CD8-positive, alpha-beta memory T cell (primary cell): ENCODE measurements at regions not wholly inside any gene's neighbourhood (a gene's known extent, or its start where the extent isn't known, plus 50 kb on each side); places are given as distances from the start of the nearest gene placed in this dataset.

ENCODE experiments used
- CTCF ChIA-PET: fragments of 350-600 bp; sonication (Branson Sonifier 250); formaldehyde crosslinking; loops from one replicate; lab custom pipeline; 2021; ENCODE audit warnings: antibody characterized with exemption; lab: Charles Lee
- POLR2A ChIA-PET: fragments of 350-600 bp; sonication (Branson Sonifier 250); formaldehyde crosslinking; loops from one replicate; lab custom pipeline; 2021; ENCODE audit warnings: antibody characterized with exemption; lab: Charles Lee
- DNase-seq, 5 donors: peaks; one replicate each; pipeline versions ENCODE4 v3.0.0 to v3.0.0-alpha.2; 2020 to 2022; ENCODE audit warnings: mixed read lengths in 1 of 5
- H3K27ac ChIP-seq: one replicate; pipeline ENCODE4 v1.7.0; 2013; ENCODE audit warnings: low read depth, mild to moderate bottlenecking, low read length, moderate library complexity
- H3K27me3 ChIP-seq: 2 replicates; pipeline ENCODE4 v1.7.0; 2013; ENCODE audit warnings: low read length, mild to moderate bottlenecking; ENCODE audit not compliant: insufficient read depth, poor library complexity, severe bottlenecking
- H3K36me3 ChIP-seq: 2 replicates; pipeline ENCODE4 v1.7.0; 2013; ENCODE audit warnings: mild to moderate bottlenecking, low read length, moderate library complexity; ENCODE audit not compliant: insufficient read depth
- H3K4me1 ChIP-seq: 2 replicates; pipeline ENCODE4 v1.7.0; 2013; ENCODE audit warnings: mild to moderate bottlenecking, low read length, moderate library complexity; ENCODE audit not compliant: insufficient read depth
- H3K4me3 ChIP-seq: 2 replicates; pipeline ENCODE4 v1.7.0; 2013; ENCODE audit warnings: mild to moderate bottlenecking, low read length
- H3K9me3 ChIP-seq: 2 replicates; pipeline ENCODE4 v1.7.0; 2013; ENCODE audit warnings: mild to moderate bottlenecking, low read length
- H3K27ac Mint-ChIP-seq, 8 donors: one replicate each; pipeline ENCODE4 v1.8.0; 2020 to 2021; ENCODE audit warnings: mixed read lengths in 8 of 8, mild to moderate bottlenecking in 6 of 8, inconsistent platforms in 3 of 8, moderate library complexity in 3 of 8
- H3K27me3 Mint-ChIP-seq, 2 donors: one replicate each; pipeline ENCODE4 v1.8.0; 2020 to 2021; ENCODE audit warnings: mixed read lengths in 2 of 2, mild to moderate bottlenecking in 1 of 2, moderate library complexity in 1 of 2
- H3K36me3 Mint-ChIP-seq, 3 donors: one replicate each; pipeline ENCODE4 v1.8.0; 2020 to 2021; ENCODE audit warnings: mixed read lengths in 3 of 3, inconsistent platforms in 1 of 3, mild to moderate bottlenecking in 1 of 3
- H3K4me1 Mint-ChIP-seq, 3 donors: one replicate each; pipeline ENCODE4 v1.8.0; 2020 to 2021; ENCODE audit warnings: mixed read lengths in 3 of 3, inconsistent platforms in 1 of 3, mild to moderate bottlenecking in 1 of 3
- H3K4me3 Mint-ChIP-seq, 7 donors: one replicate each; pipeline ENCODE4 v1.8.0; 2020 to 2021; ENCODE audit warnings: mixed read lengths in 7 of 7, mild to moderate bottlenecking in 6 of 7, moderate library complexity in 4 of 7, inconsistent platforms in 2 of 7
- H3K9me3 Mint-ChIP-seq, 5 donors: one replicate each; pipeline ENCODE4 v1.8.0; 2020 to 2022; ENCODE audit warnings: mixed read lengths in 5 of 5, mild to moderate bottlenecking in 3 of 5, moderate library complexity in 2 of 5, inconsistent platforms in 1 of 5

GRCh38 chr6:40799296-40800140, 212.4 kb upstream of the LRFN2 start:
- no peak overlapping the region for H3K4me3 Mint-ChIP-seq
- H3K9me3 Mint-ChIP-seq = no peaks in the 10 kb centered on the region
- no peaks in the 10 kb centered on the region for H3K36me3 Mint-ChIP-seq
- H3K27me3 ChIP-seq = no peaks in the 10 kb centered on the region
- peak overlapping the region in 1 of 8 donors; percentile 38 for H3K27ac Mint-ChIP-seq
- no peak overlapping the region for H3K27ac ChIP-seq
- ChIA-PET CTCF (no interaction called here), POLR2A (interaction anchor here (0.7 kb wide), 1 partner anchor 76 kb away, joined by 3 read pairs; no protein-coding TSS in a partner anchor)
- peaks cover 5 to 19% of the 10 kb centered on the region in 2 donors for H3K27me3 Mint-ChIP-seq
- H3K9me3 ChIP-seq = no peaks in the 10 kb centered on the region
- no peak for DNase-seq
- no peaks in the 10 kb centered on the region for H3K4me1 ChIP-seq
- peaks cover 0 to 2% (median 0%) of the 10 kb centered on the region in 3 donors for H3K4me1 Mint-ChIP-seq
- no peak overlapping the region for H3K4me3 ChIP-seq
- no peaks in the 10 kb centered on the region for H3K36me3 ChIP-seq

DNA sequence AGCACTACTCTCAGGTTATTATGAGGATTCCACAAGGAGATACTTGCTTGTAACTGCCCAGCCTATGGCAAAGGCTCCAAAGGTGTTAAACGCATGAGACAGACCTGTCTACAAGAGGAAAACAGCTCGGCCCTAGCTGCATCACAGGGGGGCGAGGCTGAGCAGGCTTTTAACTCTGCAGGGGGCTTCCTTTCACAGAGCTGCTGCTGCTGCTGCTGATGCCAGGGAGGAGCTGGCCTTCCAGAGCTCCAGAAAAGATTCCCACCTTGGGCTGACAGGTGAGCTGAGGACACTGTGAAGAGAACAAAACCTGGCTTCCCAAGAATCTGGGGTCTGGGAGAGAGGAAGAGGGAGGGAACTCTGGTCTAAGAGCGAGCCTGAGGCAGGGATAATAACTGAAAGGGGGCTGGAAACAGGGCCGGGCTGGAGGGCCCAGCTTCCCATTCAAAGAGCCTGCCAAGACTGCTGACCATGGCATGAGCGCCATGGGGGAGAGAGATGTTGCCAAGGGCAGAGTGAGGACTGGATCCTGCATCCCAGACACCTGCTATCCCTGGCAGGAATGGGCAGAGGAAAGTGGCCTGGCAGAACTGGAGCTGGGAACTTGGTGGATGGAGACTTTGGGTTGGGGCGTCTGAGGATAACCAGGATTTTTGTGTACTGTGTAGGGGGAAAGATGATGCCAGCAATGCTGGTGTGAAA, 211.1 kb upstream of the LRFN2 start:
- ChIA-PET POLR2A (no interaction called here), CTCF (no interaction called here)
- H3K4me1 Mint-ChIP-seq = peaks cover 0 to 2% (median 0%) of the 10 kb centered on the region in 3 donors
- Histone ChIP-seq H3K4me3 (no peak overlapping the region), H3K9me3 (no peaks in the 10 kb centered on the region), H3K36me3 (no peaks in the 10 kb centered on the region), H3K27me3 (no peaks in the 10 kb centered on the region), H3K4me1 (no peaks in the 10 kb centered on the region), H3K27ac (no peak overlapping the region)
- no peak for DNase-seq
- no peak overlapping the region for H3K4me3 Mint-ChIP-seq
- no peak overlapping the region for H3K27ac Mint-ChIP-seq
- peaks cover 7 to 19% of the 10 kb centered on the region in 2 donors for H3K27me3 Mint-ChIP-seq
- H3K9me3 Mint-ChIP-seq = no peaks in the 10 kb centered on the region
- no peaks in the 10 kb centered on the region for H3K36me3 Mint-ChIP-seq

DNA sequence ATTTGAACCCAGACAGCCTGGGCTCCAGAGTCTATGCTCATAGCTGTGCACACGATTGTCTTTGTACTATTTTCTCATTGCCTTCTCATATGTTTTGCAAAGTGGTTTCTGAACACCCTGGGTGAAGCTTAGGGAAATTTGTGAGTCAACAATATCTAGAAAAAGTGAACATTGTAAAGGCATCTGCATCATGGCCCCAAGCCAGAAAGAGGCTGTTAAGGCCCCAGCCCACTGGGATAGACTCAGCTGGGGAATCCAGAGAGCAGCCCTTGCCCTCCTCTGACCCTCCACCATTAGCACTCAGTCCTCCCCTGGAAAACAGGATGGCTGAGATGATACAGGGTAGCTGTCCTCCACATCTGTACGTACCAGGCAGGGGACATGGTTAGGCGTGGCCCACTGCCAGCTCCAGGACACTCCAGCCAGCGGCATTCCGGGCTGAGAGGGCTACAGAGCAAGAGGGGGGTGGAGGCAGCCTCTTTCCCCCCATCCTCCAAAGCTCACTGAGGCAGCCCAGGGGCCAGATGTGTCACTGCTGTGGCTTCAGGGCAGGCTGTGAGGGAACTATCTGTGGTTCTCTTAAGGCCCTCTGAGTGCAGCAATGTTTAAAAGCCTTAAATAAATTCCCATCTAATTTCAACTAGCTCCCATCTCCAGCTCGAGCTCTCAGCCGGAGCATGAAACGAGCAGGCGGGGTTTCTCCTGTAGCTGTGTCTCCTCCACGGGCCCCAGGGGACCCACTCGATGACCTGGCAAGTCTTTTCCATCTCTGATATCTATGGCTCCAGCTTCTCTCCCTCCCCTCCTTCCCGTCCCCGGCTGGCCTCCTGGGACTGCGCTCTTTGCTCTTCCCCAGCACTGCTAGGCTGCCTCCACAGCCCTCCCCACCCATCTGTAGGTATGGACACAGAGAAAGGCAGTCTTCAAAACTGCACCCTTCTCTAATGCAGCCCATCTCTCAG, 209.4 kb upstream of the LRFN2 start:
- Mint-ChIP-seq H3K9me3 (no peaks in the 10 kb centered on the region), H3K27ac (no peak overlapping the region), H3K36me3 (no peaks in the 10 kb centered on the region), H3K4me3 (peak overlapping the region in 1 of 7 donors; percentile 8), H3K4me1 (peaks cover 2 to 5% (median 2%) of the 10 kb centered on the region in 3 donors), H3K27me3 (peaks cover 6 to 19% of the 10 kb centered on the region in 2 donors)
- POLR2A ChIA-PET = no interaction called here
- Histone ChIP-seq H3K4me3 (no peak overlapping the region), H3K36me3 (no peaks in the 10 kb centered on the region), H3K9me3 (no peaks in the 10 kb centered on the region), H3K27me3 (no peaks in the 10 kb centered on the region), H3K4me1 (no peaks in the 10 kb centered on the region), H3K27ac (no peak overlapping the region)
- CTCF ChIA-PET = no interaction called here
- no peak for DNase-seq

GRCh38 chr6:40794586-40794985, 207.4 kb upstream of the LRFN2 start:
- CTCF ChIA-PET = no interaction called here
- no peaks in the 10 kb centered on the region for H3K36me3 Mint-ChIP-seq
- H3K4me3 Mint-ChIP-seq = no peak overlapping the region
- Histone ChIP-seq H3K27me3 (no peaks in the 10 kb centered on the region), H3K4me1 (peaks cover 11% of the 10 kb centered on the region), H3K36me3 (no peaks in the 10 kb centered on the region), H3K27ac (no peak overlapping the region), H3K9me3 (no peaks in the 10 kb centered on the region), H3K4me3 (no peak overlapping the region)
- DNase-seq = no peak
- H3K27ac Mint-ChIP-seq = no peak overlapping the region
- POLR2A ChIA-PET = no interaction called here
- H3K27me3 Mint-ChIP-seq = peaks cover 3 to 19% of the 10 kb centered on the region in 2 donors
- peaks cover 19 to 20% (median 19%) of the 10 kb centered on the region in 3 donors for H3K4me1 Mint-ChIP-seq
- H3K9me3 Mint-ChIP-seq = no peaks in the 10 kb centered on the region

DNA sequence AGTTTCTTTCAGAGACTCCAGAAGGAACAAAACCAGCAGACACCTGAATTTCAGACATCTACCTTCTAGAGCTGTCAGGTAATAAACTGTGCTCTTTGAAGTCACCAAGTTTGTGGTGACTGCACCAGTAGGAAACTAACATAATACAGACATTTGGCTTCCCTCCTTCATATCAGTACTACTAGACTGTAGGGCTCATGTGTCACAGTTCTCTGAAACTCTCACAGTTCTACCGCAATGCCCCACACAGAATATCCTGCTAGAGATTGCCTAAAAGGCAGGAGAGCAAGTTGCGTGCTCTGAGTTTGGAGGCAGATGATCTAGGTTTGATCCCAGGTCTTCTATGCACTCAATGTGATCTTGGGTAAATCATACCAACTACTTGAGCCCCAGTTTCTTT, 205.0 kb upstream of the LRFN2 start:
- Histone ChIP-seq H3K9me3 (no peaks in the 10 kb centered on the region), H3K36me3 (no peaks in the 10 kb centered on the region), H3K4me1 (peaks cover 29% of the 10 kb centered on the region), H3K27ac (no peak overlapping the region), H3K27me3 (no peaks in the 10 kb centered on the region), H3K4me3 (no peak overlapping the region)
- ChIA-PET POLR2A (no interaction called here), CTCF (no interaction called here)
- H3K9me3 Mint-ChIP-seq = no peaks in the 10 kb centered on the region
- no peaks in the 10 kb centered on the region for H3K36me3 Mint-ChIP-seq
- H3K4me3 Mint-ChIP-seq = no peak overlapping the region
- H3K27me3 Mint-ChIP-seq = peaks cover 2 to 9% of the 10 kb centered on the region in 2 donors
- H3K4me1 Mint-ChIP-seq = peaks cover 32 to 40% (median 33%) of the 10 kb centered on the region in 3 donors
- H3K27ac Mint-ChIP-seq = peak overlapping the region in 1 of 8 donors; percentile 20
- DNase-seq = no peak

- ChIA-PET POLR2A (no interaction called here), CTCF (no interaction called here)
- H3K4me1 ChIP-seq = peaks cover 29% of the 10 kb centered on the region
- Mint-ChIP-seq H3K36me3 (no peaks in the 10 kb centered on the region), H3K4me3 (no peak overlapping the region), H3K9me3 (no peaks in the 10 kb centered on the region), H3K27ac (peak overlapping the region in 5 of 8 donors; percentile 18 to 61 (median 21)), H3K4me1 (peaks cover 32 to 40% (median 33%) of the 10 kb centered on the region in 3 donors), H3K27me3 (peaks cover 2 to 3% of the 10 kb centered on the region in 2 donors)
- H3K27ac ChIP-seq = no peak overlapping the region
- no peak overlapping the region for H3K4me3 ChIP-seq
- no peak for DNase-seq
- no peaks in the 10 kb centered on the region for H3K27me3 ChIP-seq
- no peaks in the 10 kb centered on the region for H3K9me3 ChIP-seq
- H3K36me3 ChIP-seq = no peaks in the 10 kb centered on the region
These were observed 203.8 kb upstream of the LRFN2 start for GRCh38 chr6:40791004-40791403.

DNA sequence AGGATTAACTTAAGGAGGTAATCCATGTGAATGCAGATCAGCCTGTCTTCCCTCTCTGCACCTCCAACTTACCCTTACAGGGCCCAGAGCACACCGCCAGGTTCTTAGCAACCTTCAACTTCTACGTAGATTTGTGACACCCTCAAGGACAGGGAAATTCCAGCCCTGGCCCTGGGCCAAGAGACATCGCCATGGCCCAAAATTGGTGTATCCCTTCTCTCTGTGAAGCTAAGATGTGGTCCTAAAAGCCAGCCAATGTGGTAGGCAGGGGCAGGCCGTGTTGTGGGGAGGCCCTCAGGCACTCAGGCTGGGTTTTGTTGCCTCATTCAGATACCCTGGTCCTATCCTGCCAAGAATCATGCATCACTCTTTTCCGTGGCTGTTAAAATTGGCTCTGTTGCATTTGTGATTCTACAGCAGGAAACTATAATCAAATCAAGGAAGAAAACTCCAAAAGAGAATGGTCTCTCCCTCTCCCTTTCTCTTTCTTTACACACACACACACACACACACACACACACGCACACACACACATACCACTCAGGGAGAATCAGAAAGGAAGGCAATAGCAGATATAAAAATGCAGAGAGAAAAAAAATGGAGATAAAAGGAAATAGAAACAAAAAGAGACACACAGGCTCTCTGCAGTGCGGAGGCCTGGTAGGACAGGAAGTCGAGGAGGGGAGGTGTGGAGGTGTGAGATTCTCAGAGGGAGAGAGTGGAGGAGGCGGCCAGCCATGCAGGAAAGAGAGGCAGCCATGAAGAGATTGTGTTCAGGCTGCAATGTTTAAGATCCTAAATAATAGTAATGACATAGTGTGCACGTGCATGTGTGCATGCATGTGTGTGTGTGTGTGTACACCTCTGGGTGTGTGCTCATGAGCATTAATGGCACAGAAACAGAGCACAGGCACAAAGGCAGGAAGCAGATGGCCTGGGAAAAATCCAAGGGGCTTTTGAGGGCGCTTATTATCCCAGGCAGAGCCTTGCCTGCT, 201.8 kb upstream of the LRFN2 start:
- peaks cover 32 to 40% (median 33%) of the 10 kb centered on the region in 3 donors for H3K4me1 Mint-ChIP-seq
- Histone ChIP-seq H3K9me3 (no peaks in the 10 kb centered on the region), H3K4me3 (no peak overlapping the region), H3K27ac (no peak overlapping the region), H3K27me3 (no peaks in the 10 kb centered on the region), H3K4me1 (peaks cover 29% of the 10 kb centered on the region), H3K36me3 (no peaks in the 10 kb centered on the region)
- H3K27me3 Mint-ChIP-seq = peaks cover 0 to 6% of the 10 kb centered on the region in 2 donors
- ChIA-PET CTCF (no interaction called here), POLR2A (no interaction called here)
- no peaks in the 10 kb centered on the region for H3K9me3 Mint-ChIP-seq
- peak overlapping the region in 6 of 7 donors; percentile 37 to 70 (median 47) for H3K4me3 Mint-ChIP-seq
- peak in 4 of 5 donors; percentile 5 to 49 (median 30) for DNase-seq
- H3K36me3 Mint-ChIP-seq = peaks cover 0 to 3% (median 0%) of the 10 kb centered on the region in 3 donors
- H3K27ac Mint-ChIP-seq = peak overlapping the region; percentile 37 to 95 (median 87)
